ENCODE measurements at regions not wholly inside any gene's neighbourhood (a gene's known extent, or its start where the extent isn't known, plus 50 kb on each side); places are given as distances from the start of the nearest gene placed in this dataset.

DNA sequence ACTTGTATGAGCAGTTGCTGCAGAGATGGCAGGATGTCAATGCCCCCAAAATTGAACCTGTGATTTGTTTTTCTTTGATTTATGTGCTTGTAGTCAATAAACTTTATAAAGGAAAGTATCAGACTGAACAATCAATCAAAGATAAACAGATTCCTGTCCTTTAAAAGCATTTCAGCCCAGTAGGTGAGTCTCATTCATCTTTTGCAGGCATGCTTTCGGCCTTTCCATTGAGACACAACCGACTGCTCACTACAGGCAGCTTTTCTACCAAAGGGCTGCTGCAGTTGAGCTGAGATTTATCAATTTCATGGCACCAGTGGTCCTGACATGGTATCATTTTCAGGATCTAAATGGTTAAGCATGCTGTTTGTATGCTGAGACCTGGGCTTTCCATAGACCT, 513.6 kb upstream of the PTBP2 start:
- Histone ChIP-seq H3K36me3 (replicated peaks in 1 of 2; ENCODE audit: control insufficient read depth in 1 of 2, insufficient read depth in 2 of 2, low read length in 2 of 2) (no peaks in the 10 kb centered on the region), H3K4me2 (ENCODE audit: low read depth, low read length) (no peak overlapping the region), H3K27ac (ENCODE audit: extremely low read length, insufficient read depth, low read length) (no peak overlapping the region), H3K4me3 (replicated peaks in 1 of 3; ENCODE audit: insufficient read depth in 1 of 3, low read depth in 2 of 3, low read length in 3 of 3) (no peak overlapping the region), H4K20me1 (ENCODE audit: insufficient read depth, low read length) (no peaks in the 10 kb centered on the region), H3K79me2 (ENCODE audit: insufficient read depth, low read length) (no peaks in the 10 kb centered on the region), H3K9ac (ENCODE audit: insufficient read depth, low read depth, low read length) (no peak overlapping the region), H3K4me1 (ENCODE audit: insufficient read depth, low read length) (no peaks in the 10 kb centered on the region), H3K9me3 (ENCODE audit: low read length) (no peaks in the 10 kb centered on the region), H3K27me3 (ENCODE audit: control insufficient read depth in 1 of 2, insufficient read depth in 2 of 2, low read length in 2 of 2) (no peaks in the 10 kb centered on the region), H2AFZ (ENCODE audit: low read length) (no peak overlapping the region)
- 0% methylated on average over 2 of the region's 2 CpGs for WGBS (ENCODE audit: low lambda C conversion rate)
- no peak for FAIRE-seq
- ChIA-PET CTCF (ENCODE audit: low intra/inter-chr PET ratio, low total read pairs) (no interaction called here), POLR2A (no interaction called here)
- intact Hi-C loops (cut with micrococcal nuclease; ENCODE audit: unreplicated experiment): no loop called here
- no peak for ATAC-seq
- DNase-seq (ENCODE audit: low spot score): no peak
- no TSS peak for BruUV-seq (replicated peaks)
- in situ Hi-C loops (cut with HindIII; ENCODE audit: extremely low pct_ligation_motif_present, low pct_unique_long_range_greater_than_20kb): no loop called here
- TF ChIP-seq ZSCAN12 (CRISPR knock-in tag; IDR thresholded peaks at IDR 0.05) (no peak), TEAD3 (CRISPR knock-in tag; optimal IDR thresholded peaks at IDR 0.05; ENCODE audit: borderline replicate concordance) (no peak), SMARCC2 (IDR thresholded peaks at IDR 0.05) (no peak), SUZ12 (IDR thresholded peaks at IDR 0.05; ENCODE audit: low read depth, low read length) (no peak), ISL2 (CRISPR knock-in tag; IDR thresholded peaks at IDR 0.05) (no peak), ZMAT3 (CRISPR knock-in tag; conservative IDR thresholded peaks at IDR 0.05) (no peak), KDM3A (CRISPR knock-in tag; IDR thresholded peaks at IDR 0.05; ENCODE audit: low read depth) (no peak), HOMEZ (CRISPR knock-in tag; IDR thresholded peaks at IDR 0.05; ENCODE audit: low read depth) (no peak), EP300 (IDR thresholded peaks at IDR 0.05; ENCODE audit: low read depth in 2 of 2, low read length in 2 of 2) (no peak), EP300 (CRISPR knock-in tag; IDR thresholded peaks at IDR 0.05; ENCODE audit: borderline replicate concordance) (no peak), HMGXB3 (CRISPR knock-in tag; IDR thresholded peaks at IDR 0.05; ENCODE audit: borderline replicate concordance) (no peak), ZNF780A (CRISPR knock-in tag; IDR thresholded peaks at IDR 0.05) (no peak), ZNF614 (CRISPR knock-in tag; IDR thresholded peaks at IDR 0.05; ENCODE audit: borderline replicate concordance) (no peak)
- TF ChIP-seq, protein P1, sequence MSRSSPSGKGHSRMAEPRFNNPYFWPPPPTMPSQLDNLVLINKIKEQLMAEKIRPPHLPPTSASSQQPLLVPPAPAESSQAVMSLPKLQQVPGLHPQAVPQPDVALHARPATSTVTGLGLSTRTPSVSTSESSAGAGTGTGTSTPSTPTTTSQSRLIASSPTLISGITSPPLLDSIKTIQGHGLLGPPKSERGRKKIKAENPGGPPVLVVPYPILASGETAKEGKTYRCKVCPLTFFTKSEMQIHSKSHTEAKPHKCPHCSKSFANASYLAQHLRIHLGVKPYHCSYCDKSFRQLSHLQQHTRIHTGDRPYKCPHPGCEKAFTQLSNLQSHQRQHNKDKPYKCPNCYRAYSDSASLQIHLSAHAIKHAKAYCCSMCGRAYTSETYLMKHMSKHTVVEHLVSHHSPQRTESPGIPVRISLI (CRISPR knock-in tag; IDR thresholded peaks at IDR 0.05; ENCODE audit: borderline replicate concordance): no peak
- TF ChIP-seq, protein P2, sequence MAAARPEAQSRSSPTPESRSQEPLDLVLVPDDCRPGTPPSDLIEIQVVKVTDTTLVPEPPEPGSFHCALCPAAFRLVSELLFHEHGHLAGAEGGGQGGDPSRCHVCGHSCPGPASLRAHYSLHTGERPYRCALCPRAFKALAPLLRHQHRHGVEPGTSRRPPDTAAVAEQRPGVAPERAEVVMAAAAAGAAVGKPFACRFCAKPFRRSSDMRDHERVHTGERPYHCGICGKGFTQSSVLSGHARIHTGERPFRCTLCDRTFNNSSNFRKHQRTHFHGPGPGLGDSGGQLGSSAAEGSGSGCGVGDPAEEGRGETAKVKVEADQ (CRISPR knock-in tag; IDR thresholded peaks at IDR 0.05; ENCODE audit: borderline replicate concordance): no peak
- TF ChIP-seq, protein P3, sequence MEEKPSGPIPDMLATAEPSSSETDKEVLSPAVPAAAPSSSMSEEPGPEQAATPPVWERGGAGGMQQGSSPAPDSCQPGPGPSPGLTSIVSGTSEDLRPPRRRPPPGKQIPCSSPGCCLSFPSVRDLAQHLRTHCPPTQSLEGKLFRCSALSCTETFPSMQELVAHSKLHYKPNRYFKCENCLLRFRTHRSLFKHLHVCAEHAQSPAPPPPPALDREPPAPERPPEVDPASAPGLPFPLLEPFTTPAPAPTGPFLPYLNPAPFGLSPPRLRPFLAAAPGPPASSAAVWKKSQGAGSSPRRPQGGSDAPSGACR (CRISPR knock-in tag; IDR thresholded peaks at IDR 0.05): no peak
